HG02885 (cell line): ENCODE measurements at regions not wholly inside any gene's neighbourhood (a gene's known extent, or its start where the extent isn't known, plus 50 kb on each side); places are given as distances from the start of the nearest gene placed in this dataset.

Source experiments
- ATAC-seq: cut with Tn5 transposase; IDR thresholded peaks from one replicate; pipeline ENCODE4 v1.9.1; 2021; ENCODE audit warnings: mild to moderate bottlenecking; ENCODE audit not compliant: unreplicated experiment, poor library complexity

DNA sequence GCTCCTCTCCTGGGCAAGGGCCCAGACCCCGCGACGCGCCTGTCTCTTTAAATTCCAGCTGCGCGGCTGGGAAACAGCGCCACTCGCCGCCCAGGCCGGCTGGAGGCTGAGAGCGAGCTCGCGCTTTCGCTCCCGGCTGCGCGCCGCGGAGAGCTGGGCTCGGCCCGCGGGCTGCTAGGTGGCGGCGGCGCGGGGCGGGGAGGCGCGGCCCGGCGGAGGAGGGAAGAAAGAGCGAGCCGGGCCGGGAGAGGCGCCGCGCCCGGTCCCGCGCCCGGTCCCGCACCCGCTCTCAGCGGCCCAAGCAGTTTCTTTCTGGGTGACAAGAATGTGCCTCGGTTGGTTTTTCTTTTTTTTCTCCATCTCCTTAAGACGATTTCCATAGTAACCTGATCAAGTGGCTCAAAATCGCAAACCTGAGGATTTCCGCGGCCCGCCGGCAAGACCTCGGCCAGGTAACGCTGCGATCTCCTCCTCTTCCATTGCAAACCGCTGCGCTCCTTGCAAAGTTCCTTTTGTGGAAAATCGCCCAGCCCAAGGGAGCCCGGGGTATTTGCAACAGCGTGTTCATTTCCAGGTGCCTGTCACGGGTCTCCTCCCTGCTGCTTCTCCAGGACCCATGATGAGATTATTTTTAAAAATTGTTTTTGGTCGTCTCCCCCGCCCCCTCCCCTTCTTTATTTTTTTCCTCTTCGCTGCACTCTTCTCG is 259.5 kb upstream of the E2F7 start:
- ATAC-seq = peak; percentile 91

DNA sequence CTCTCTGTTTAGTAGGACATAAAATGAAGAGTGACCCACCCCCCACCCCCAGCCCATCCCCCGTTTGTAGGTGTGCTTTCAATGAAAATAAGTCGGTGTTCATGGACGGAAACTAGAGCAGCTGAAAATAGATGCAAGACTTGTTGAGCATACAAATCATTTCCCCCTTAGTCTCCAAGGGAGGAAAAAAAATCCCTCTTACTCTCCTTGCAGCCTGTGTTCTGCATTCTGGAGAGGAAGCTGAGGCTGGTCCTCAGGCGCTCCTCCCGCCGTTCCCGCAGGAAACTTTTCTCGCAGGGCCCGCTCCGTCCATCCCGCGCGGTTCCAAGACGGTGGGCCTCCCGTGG is 259.0 kb upstream of the E2F7 start:
- ATAC-seq = no peak

DNA sequence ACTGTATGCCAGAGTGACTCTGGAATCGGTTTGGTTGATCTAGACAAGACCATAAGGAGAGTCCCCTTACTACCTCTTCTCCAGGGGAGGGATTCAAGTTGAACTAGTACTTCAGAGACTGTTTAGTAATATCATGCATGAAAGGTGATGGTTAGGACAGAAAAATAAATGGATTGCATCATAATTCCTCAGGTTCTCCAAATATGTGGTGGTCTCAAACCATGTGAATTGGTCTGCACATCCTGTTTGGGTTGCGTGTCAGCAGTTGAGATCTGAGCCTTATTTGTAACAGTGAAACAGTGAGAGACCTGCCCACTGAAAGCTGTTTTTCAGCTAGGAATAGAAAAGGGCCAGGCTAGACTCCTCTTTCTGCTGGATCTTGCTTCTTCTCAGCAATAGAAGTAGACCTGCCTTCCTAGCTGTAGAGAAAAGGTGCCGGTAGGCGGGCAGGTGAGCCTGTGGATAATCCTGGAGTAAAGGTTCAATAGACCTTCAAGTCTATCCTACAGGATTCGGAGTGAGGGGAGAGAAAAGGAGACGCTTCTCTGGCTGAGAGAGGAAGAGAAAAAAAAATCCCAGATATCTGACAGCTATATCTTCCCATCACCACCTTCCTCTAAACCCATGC is 258.5 kb upstream of the E2F7 start:
- no peak for ATAC-seq

- ATAC-seq = no peak
Measured at GRCh38 chr12:77319166-77319565, 253.8 kb upstream of the E2F7 start.

- ATAC-seq = no peak
Measured at GRCh38 chr12:77315407-77315806, 250.0 kb upstream of the E2F7 start.

DNA sequence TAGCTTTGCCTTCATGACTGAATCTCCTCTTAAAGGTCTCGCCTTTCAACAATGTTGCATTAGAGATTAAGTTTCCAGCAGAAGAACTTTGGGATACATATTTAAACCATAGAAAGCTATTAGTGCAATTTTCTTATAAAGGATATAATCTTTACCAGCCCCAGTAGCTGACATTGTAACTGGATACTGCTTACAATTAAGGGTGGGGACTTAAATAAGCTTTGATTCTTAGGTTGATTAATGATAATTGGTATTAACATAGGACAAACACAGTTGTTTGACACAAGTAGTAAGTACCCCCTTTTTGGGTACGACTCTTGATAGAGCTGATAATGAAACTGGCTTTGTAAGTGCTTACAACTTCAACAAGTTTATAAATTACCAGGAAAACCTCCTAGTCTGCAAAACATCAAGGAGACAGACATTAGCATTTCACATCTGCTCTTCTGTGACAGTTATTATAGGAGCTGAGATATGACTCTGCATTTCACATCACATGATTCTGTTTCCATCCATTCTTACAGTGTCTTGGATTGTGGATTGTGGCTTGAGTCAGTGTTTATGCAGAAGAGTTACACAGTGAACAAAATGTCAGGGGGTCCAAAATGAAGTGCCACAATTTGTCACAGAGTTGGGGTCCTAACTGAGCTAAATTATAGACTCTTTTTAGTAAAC is 249.1 kb upstream of the E2F7 start:
- no peak for ATAC-seq

DNA sequence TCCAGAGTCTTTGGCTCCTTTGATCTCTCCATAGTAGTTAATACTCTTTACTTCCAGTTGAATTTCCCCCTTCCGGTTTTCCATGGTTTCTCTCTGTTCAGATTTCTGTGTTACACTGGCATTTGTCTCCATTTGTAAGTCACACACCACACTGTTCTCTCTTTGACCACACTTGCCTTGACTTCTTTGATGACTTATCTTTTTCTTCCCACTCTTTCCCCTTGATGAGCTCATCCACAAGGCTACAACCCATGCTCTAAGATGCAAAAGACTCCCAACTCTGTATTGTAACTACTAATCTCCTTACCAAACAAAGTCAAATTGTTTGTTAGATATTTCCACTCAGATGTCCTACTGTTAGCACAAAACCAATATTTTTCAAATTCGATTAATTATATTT is 242.7 kb upstream of the E2F7 start:
- no peak for ATAC-seq

GRCh38 chr12:77300811-77301210 is 235.4 kb upstream of the E2F7 start:
- no peak for ATAC-seq

GRCh38 chr12:77299910-77300669 is 234.7 kb upstream of the E2F7 start:
- ATAC-seq = no peak

- ATAC-seq = no peak
Measured at GRCh38 chr12:77299001-77299400, 233.6 kb upstream of the E2F7 start.

GRCh38 chr12:77294016-77294415 is 228.6 kb upstream of the E2F7 start:
- ATAC-seq = no peak

- no peak for ATAC-seq
Measured at GRCh38 chr12:77274926-77275325, 209.6 kb upstream of the E2F7 start.

DNA sequence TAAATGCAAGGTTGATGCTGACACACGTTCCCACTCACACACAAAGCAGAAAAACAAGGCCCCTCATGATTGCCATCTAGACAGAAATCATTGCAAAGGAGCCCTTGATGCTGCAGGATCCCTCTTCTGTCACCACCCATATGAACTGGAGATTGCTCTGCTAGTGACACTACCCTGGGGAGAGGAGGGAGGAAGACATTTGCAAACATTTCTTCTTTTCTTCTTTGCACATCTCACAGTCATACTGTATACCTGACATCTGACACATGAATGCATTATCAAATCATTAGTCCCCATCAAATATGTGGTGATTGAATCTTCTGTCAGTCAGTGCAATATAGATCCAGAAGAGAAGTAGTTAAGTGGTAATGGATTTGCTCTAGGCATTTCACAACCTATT is 208.5 kb upstream of the E2F7 start:
- no peak for ATAC-seq

- no peak for ATAC-seq
Measured at GRCh38 chr12:77256956-77257355, 191.6 kb upstream of the E2F7 start.

- ATAC-seq = no peak
Measured at GRCh38 chr12:77253321-77253720, 188.0 kb upstream of the E2F7 start.

GRCh38 chr12:77251799-77252198 is 186.4 kb upstream of the E2F7 start:
- no peak for ATAC-seq

GRCh38 chr12:77249892-77250291 is 184.5 kb upstream of the E2F7 start:
- no peak for ATAC-seq

DNA sequence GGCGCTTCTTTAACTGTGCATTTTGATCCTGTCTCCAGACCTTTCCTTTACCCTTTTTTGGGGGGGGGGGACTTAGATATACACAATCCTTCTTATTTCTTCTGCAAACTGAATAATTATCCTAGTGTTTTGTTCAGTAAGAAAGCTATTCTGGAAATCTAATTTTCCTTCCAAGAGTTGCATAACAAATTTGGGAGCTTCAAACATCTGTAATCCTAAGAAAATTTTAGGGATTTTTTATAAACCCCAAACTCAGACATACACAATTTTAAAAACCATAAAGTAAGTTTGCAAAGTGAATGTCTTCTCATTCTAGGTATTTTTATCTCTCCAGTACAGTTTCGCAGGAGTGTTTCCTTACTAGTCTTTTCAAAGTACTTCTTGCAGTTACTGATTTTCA is 182.7 kb upstream of the E2F7 start:
- no peak for ATAC-seq

DNA sequence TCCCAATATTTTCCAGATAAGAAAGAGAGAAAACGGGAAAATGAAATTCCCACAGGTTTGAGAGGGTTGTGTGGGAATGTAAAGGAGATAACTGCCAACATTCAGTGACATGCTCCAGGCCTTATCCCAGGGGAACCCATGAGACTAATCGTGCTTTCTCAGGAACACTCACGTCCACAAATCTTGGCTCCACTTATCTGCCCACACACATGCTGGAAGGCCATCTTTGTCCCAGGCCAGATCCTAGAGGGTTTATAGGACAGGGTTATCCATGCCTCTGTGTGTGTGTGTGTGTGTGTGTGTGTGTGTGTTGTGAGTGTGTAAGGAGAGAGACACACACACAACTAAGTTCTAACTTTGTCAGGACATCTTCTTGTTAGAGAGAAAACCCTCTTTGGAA is 182.2 kb upstream of the E2F7 start:
- no peak for ATAC-seq

GRCh38 chr12:77243345-77243744 is 178.0 kb upstream of the E2F7 start:
- no peak for ATAC-seq

GRCh38 chr12:77239617-77240016 is 174.2 kb upstream of the E2F7 start:
- no peak for ATAC-seq
